DOHH2 (cell line): ENCODE measurements at regions not wholly inside any gene's neighbourhood (a gene's known extent, or its start where the extent isn't known, plus 50 kb on each side); places are given as distances from the start of the nearest gene placed in this dataset.

Experiments used
- H3F3A ChIP-seq: fragments of 200-600 bp; sonication (generic), shearing (Covaris generic); 2 replicates; pipeline ENCODE4 v1.6.0; 2016; ENCODE audit warnings: antibody characterized with exemption, mild to moderate bottlenecking; ENCODE audit not compliant: control insufficient read depth, insufficient read depth
- H3K27ac ChIP-seq: fragments of 200-600 bp; sonication (generic); 2 replicates; pipeline ENCODE4 v1.5.1; 2014; ENCODE audit warnings: low read depth, mild to moderate bottlenecking, low read length, moderate library complexity
- H3K27me3 ChIP-seq: fragments of 200-600 bp; sonication (generic); 2 replicates; pipeline ENCODE4 v1.6.1; 2014; ENCODE audit warnings: mild to moderate bottlenecking, low read length, mixed read lengths; ENCODE audit not compliant: control insufficient read depth
- H3K36me3 ChIP-seq: fragments of 200-600 bp; sonication (generic); 2 replicates; pipeline ENCODE4 v1.6.1; 2014; ENCODE audit warnings: mild to moderate bottlenecking, low read length, moderate library complexity, mixed read lengths; ENCODE audit not compliant: control insufficient read depth
- H3K4me1 ChIP-seq: fragments of 200-600 bp; sonication (generic); 2 replicates; pipeline ENCODE4 v1.6.1; 2014; ENCODE audit warnings: mild to moderate bottlenecking, low read length, mixed read lengths; ENCODE audit not compliant: control insufficient read depth
- H3K4me2 ChIP-seq: fragments of 200-600 bp; sonication (generic); 2 replicates; pipeline ENCODE4 v1.6.0; 2014; ENCODE audit warnings: mild to moderate bottlenecking, low read length, moderate library complexity
- H3K4me3 ChIP-seq: fragments of 200-600 bp; sonication (generic); 2 replicates; pipeline ENCODE4 v1.5.1; 2014; ENCODE audit warnings: mild to moderate bottlenecking, low read length, mixed read lengths
- H3K79me2 ChIP-seq: fragments of 200-600 bp; sonication (generic); 2 replicates; pipeline ENCODE4 v1.6.1; 2014; ENCODE audit warnings: mild to moderate bottlenecking, low read length, mixed read lengths; ENCODE audit not compliant: control insufficient read depth
- H3K9me2 ChIP-seq: fragments of 200-600 bp; sonication (generic); replicated peaks from 2 replicates; pipeline ENCODE4 v1.6.1; 2014; ENCODE audit warnings: mild to moderate bottlenecking, low read length, mixed read lengths; ENCODE audit not compliant: control insufficient read depth
- H3K9me3 ChIP-seq: fragments of 200-600 bp; sonication (generic); 2 replicates; pipeline ENCODE4 v1.6.1; 2014; ENCODE audit warnings: antibody characterized with exemption, low read length, mixed read lengths; ENCODE audit not compliant: control insufficient read depth, insufficient read depth
- H4K20me1 ChIP-seq: fragments of 200-600 bp; sonication (generic); 2 replicates; pipeline ENCODE4 v1.6.0; 2014; ENCODE audit warnings: low read depth, mild to moderate bottlenecking, antibody characterized with exemption, low read length, moderate library complexity; ENCODE audit not compliant: control insufficient read depth, insufficient read depth
- EZH2phosphoT487 ChIP-seq: fragments of 200-600 bp; sonication (generic); IDR thresholded peaks from 2 replicates; pipeline ENCODE4 v1.6.1; 2017; ENCODE audit warnings: borderline replicate concordance, mild to moderate bottlenecking, antibody characterized with exemption, low read length, moderate library complexity, mixed read lengths
- TF ChIP-seq, protein P1 (sequence below): fragments of 200-600 bp; sonication (generic); IDR thresholded peaks from one replicate; pipeline ENCODE4 v1.5.1; 2014; ENCODE audit warnings: antibody characterized with exemption, mild to moderate bottlenecking, low read depth, low read length; ENCODE audit not compliant: poor library complexity, severe bottlenecking

DNA sequence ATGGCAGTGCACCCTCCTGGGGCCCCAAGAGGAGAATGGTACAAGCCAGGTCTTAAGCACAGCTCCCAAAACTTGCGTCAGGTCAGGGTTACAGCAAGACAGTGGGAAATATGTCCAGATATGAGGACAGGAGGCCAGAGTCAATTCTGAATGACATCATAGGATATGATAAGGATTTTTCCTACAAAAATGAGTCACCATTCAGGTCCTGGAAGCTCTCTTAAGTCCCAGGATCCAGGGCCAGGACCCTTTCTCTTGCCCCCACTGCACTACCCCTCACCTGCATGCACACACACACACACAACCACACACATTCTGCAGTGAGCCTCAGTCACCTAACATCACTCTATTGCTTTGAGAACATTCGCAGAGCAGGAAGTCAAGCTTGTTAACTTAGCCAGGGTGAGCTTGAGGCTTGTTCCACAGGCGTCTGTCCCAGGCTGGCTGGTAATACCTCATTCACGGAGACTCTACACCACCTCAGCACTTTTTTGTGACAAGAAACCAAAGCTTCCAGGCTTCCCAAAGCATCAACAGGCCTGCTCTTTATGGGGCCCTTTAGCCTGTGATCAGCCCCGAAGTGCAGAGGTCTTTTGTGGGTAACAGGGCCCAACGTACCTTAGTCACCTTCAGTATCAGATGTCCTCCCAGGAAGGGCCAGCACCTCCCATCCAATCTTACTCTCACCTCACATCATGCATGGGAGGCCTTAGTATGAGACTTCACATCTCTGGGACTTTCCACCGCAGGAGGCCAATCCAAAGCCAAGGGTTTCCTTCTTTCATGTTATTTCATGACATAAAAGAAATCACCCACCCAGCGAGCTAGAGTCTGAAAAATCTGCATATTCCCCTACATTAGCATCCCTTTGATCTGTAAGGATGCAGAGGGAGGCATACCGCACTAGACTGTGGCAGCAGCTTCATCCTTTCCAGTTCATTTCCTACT lies 74.0 kb upstream of the LIPC start:
- no peak overlapping the region for H3K4me3 ChIP-seq
- no peaks in the 10 kb centered on the region for H3F3A ChIP-seq
- H3K4me1 ChIP-seq, result no peaks in the 10 kb centered on the region
- H3K9me3 ChIP-seq, result no peaks in the 10 kb centered on the region
- H4K20me1 ChIP-seq, result no peaks in the 10 kb centered on the region
- no peaks in the 10 kb centered on the region for H3K27me3 ChIP-seq
- no peak overlapping the region for H3K4me2 ChIP-seq
- TF ChIP-seq EZH2phosphoT487, result no peak
- TF ChIP-seq, protein P1, sequence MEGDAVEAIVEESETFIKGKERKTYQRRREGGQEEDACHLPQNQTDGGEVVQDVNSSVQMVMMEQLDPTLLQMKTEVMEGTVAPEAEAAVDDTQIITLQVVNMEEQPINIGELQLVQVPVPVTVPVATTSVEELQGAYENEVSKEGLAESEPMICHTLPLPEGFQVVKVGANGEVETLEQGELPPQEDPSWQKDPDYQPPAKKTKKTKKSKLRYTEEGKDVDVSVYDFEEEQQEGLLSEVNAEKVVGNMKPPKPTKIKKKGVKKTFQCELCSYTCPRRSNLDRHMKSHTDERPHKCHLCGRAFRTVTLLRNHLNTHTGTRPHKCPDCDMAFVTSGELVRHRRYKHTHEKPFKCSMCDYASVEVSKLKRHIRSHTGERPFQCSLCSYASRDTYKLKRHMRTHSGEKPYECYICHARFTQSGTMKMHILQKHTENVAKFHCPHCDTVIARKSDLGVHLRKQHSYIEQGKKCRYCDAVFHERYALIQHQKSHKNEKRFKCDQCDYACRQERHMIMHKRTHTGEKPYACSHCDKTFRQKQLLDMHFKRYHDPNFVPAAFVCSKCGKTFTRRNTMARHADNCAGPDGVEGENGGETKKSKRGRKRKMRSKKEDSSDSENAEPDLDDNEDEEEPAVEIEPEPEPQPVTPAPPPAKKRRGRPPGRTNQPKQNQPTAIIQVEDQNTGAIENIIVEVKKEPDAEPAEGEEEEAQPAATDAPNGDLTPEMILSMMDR, result no peak
- no peaks in the 10 kb centered on the region for H3K79me2 ChIP-seq
- no peaks in the 10 kb centered on the region for H3K9me2 ChIP-seq
- H3K27ac ChIP-seq, result no peak overlapping the region
- no peaks in the 10 kb centered on the region for H3K36me3 ChIP-seq

DNA sequence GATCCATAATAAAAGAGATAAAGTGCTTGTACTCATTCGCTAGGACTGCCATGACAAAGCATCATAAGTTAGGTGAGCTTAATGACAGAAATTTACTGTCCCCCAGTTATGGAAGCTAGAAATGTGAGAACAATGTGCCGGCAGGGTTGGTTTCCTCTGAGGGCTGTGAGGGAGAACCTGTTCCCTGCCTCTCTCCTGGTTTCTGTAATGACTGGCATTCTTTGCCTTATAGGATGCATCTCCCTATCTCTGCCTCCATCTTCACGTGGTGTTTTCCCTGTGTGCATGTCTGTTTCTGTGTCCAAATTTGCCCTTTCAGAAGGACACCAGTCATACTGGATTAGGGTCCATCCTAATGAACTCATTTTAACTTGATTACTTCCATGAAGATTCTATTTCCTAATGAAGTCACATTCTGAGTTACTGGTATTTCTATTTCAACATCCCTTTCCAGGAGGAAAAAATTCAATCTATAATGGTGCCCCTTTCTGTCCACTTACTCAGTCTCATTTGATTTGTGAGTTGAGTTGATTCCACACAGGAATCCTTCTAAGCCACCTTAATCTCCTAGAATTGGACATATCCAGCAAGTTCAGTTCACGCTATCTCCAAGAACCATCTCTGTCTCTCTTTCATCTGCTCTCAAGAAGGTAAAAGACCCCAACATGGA lies 71.2 kb upstream of the LIPC start:
- Histone ChIP-seq H3K27ac (no peak overlapping the region), H3K9me3 (no peaks in the 10 kb centered on the region), H3F3A (no peaks in the 10 kb centered on the region)

DNA sequence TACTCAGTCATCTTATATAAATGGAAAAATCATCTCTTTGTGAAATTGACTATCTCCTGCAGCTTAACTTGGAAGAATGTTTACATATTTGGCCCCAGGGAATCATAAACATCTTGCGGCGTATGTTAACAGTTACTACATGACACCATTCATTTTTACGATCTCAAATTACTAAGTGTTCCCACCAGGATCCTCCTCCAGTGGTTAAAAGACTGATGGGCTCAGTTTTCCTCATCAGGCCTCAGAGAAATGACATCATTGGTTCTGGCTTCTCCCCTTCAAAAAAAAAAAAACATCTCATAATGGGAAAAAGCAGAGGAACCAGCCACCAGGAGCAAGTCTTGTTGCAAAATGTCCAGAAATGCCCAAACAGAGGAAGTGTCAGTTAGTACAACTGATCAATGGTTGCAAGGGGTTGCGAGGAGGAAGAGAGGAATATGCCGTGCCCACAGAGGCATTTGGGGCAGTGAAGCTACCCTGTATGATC lies 70.5 kb upstream of the LIPC start:
- Histone ChIP-seq H3K9me2 (no peaks in the 10 kb centered on the region), H4K20me1 (no peaks in the 10 kb centered on the region), H3K4me1 (no peaks in the 10 kb centered on the region), H3K9me3 (no peaks in the 10 kb centered on the region), H3K27me3 (no peaks in the 10 kb centered on the region), H3F3A (no peaks in the 10 kb centered on the region), H3K27ac (no peak overlapping the region), H3K4me2 (no peak overlapping the region), H3K79me2 (no peaks in the 10 kb centered on the region), H3K4me3 (no peak overlapping the region), H3K36me3 (no peaks in the 10 kb centered on the region)
- no peak for TF ChIP-seq EZH2phosphoT487
- TF ChIP-seq, protein P1, result no peak

More for the DNA sequence above, 71.2 kb upstream of the LIPC start:
- Histone ChIP-seq H3K79me2 (no peaks in the 10 kb centered on the region), H4K20me1 (no peaks in the 10 kb centered on the region), H3K4me1 (no peaks in the 10 kb centered on the region), H3K27me3 (no peaks in the 10 kb centered on the region), H3K4me3 (no peak overlapping the region), H3K9me2 (no peaks in the 10 kb centered on the region), H3K4me2 (no peak overlapping the region), H3K36me3 (no peaks in the 10 kb centered on the region)
- TF ChIP-seq, protein P1, result no peak
